Ovary (tissue), 7 donors: ENCODE measurements at regions not wholly inside any gene's neighbourhood (a gene's known extent, or its start where the extent isn't known, plus 50 kb on each side); places are given as distances from the start of the nearest gene placed in this dataset.

ENCODE experiments used
- DNase-seq, 5 donors: peaks; one replicate each; pipeline ENCODE4 v3.0.0-alpha.2; 2019 to 2020
- H3K27ac ChIP-seq, 2 donors: fragments of 200-600 bp; one replicate each; pipeline versions ENCODE4 v1.5.1 to v1.8.0; 2019 to 2022
- H3K27me3 ChIP-seq: fragments of 200-600 bp; one replicate; pipeline ENCODE4 v1.8.0; 2022
- H3K36me3 ChIP-seq: fragments of 200-600 bp; sonication (generic); one replicate; pipeline ENCODE4 v1.5.1; 2019
- H3K4me1 ChIP-seq: one replicate; pipeline ENCODE4 v1.8.1; 2013; ENCODE audit warnings: mild to moderate bottlenecking, moderate library complexity; ENCODE audit not compliant: insufficient read depth
- H3K4me3 ChIP-seq: fragments of 200-600 bp; sonication (generic); one replicate; pipeline ENCODE4 v1.5.1; 2017
- H3K9me3 ChIP-seq, 2 donors: fragments of 200-600 bp in 1 of 2; sonication (generic) in 1 of 2; one replicate each; pipeline versions ENCODE4 v1.5.1 to v1.8.1; 2013 to 2019; ENCODE audit warnings: mild to moderate bottlenecking in 1 of 2, moderate library complexity in 1 of 2
- CTCF ChIP-seq, 3 donors: fragments of 450-650 bp in 2 of 3; fragments of 200-600 bp in 1 of 3; IDR thresholded peaks; one replicate each; pipeline versions ENCODE4 v1.5.1 to v1.8.0; 2016 to 2022; ENCODE audit warnings: antibody characterized with exemption in 3 of 3, mild to moderate bottlenecking in 1 of 3
- EP300 ChIP-seq: sonication (generic); formaldehyde crosslinking; IDR thresholded peaks from one replicate; pipeline ENCODE4 v1.6.1; 2017; ENCODE audit warnings: antibody characterized with exemption
- POLR2A ChIP-seq: fragments of 450-650 bp; IDR thresholded peaks from one replicate; pipeline ENCODE4 v1.6.1; 2017; ENCODE audit warnings: antibody characterized with exemption, mild to moderate bottlenecking, moderate library complexity
- WGBS, 3 donors: extraction: QIAGEN DNeasy Blood & Tissue Kit in 1 of 3; methylation state at CpG; one replicate each; pipeline versions ENCODE4 v1.1.5 to v1.1.7; 2013 to 2017; 5-methylcytosine and 5-hydroxymethylcytosine counted together
- intact Hi-C, 4 donors: fragments of 100-400 bp; cut with DNase I; formaldehyde crosslinking; loops; one replicate each; pipeline versions ENCODE4 v1.11.0 to v1.15.1; 2022 to 2023
- donor health status: DM: no; HTN: no; CAD: no; lungs with moderate emphysema.
- donor health status: DM: no; HTN: no; CAD: no.
- donor health status: Bipolar disorder and iron deficiency.
- donor health status: DM: no; HTN: no; CAD: no.
- donor health status: DM: yes; HTN: yes; CAD: no.

DNA sequence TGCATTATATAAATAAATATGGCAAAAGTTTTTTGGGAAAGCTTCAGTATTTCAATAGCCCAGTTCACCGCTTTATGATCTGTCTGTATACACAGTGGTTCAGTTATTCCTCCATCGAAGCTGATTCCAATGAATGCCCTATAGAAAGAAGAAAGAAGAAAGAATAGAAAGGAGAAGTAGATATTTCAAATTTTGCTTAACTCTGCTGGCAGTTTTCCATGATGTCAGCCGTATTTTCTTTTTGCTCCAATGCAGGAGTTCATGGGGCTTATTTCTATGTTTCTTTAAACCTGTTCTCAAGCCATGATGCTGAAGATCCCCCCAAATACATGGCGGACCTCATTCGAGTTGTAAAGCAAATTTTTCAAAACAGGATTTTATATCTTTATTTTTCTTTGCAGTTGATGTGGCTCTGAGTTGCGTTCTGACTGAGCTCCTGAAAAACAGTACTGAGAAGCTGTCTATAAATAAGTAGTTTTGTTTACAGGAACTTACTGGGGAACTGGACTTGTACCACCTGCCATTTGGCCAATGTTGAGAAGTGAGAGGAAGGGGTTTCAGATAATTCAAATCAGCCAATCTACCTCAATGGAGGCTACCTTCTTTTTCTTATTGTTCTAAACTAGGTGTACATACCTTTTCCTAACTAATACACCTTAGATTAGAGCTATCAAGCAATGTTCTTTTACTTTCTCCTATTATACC lies 418.5 kb upstream of the MEF2C start:
- H3K4me3 ChIP-seq: no peak overlapping the region
- TF ChIP-seq POLR2A: no peak
- no peak for TF ChIP-seq EP300
- TF ChIP-seq CTCF (IDR thresholded peaks at IDR 0.05): no peak
- 90 to 93% (median 91%) methylated on average over 6 of the region's 6 CpGs for WGBS, 3 donors
- no peaks in the 10 kb centered on the region for H3K4me1 ChIP-seq
- no peaks in the 10 kb centered on the region for H3K9me3 ChIP-seq
- no peaks in the 10 kb centered on the region for H3K27me3 ChIP-seq
- H3K27ac ChIP-seq: no peak overlapping the region
- H3K36me3 ChIP-seq: no peaks in the 10 kb centered on the region
- intact Hi-C loops: no loop called here
- DNase-seq: no peak

DNA sequence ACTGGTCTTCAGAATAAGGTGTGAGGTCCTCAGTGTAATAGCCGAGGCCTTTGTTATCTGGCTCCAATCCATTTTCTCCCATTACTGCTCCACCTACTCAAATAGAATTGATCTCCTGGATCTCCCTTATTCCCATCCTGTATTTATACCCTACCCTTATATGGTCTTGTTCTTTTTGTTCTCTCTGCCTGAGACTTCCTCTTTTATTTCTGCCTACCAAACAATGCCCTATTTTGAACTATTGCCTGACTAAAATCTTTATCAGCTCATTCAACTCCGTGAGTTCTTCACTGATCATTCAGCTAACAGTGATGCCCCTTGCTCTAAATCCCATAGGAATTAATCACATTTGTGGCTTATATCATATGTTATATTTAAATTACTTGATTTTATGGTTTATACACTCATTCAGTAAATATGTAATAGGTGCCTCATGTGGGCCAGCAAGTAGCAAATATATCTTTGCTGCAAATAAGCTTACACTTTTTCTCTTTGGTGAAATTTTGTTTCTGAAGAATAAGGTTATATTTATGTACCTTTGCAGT lies 417.5 kb upstream of the MEF2C start:
- no peaks in the 10 kb centered on the region for H3K36me3 ChIP-seq
- no peaks in the 10 kb centered on the region for H3K4me1 ChIP-seq
- TF ChIP-seq POLR2A (no peak), CTCF (IDR thresholded peaks at IDR 0.05) (no peak), EP300 (no peak)
- H3K27me3 ChIP-seq: no peaks in the 10 kb centered on the region
- H3K4me3 ChIP-seq: no peak overlapping the region
- no peak for DNase-seq
- WGBS, 3 donors: 91 to 95% (median 93%) methylated on average over 2 of the region's 2 CpGs
- H3K27ac ChIP-seq: no peak overlapping the region
- intact Hi-C loops: no loop called here
- H3K9me3 ChIP-seq: no peaks in the 10 kb centered on the region

DNA sequence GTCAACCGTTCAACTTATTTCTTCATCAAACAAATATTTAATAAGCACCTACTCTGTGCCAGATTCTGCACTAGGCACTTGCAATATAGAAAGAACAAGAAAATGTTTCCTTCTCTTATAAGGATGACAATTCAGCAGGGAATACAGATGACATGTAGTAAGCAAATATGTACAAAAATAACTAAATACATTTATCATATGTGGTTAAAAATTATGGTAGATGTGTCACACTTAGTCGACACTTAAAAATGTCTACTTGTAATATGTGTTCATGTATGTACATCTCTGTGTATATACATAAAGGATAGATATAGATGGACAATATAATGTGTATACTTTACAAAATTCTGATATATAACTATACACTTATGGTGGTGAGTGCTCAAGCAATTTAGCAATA lies 417.0 kb upstream of the MEF2C start:
- TF ChIP-seq EP300 (no peak), POLR2A (no peak), CTCF (IDR thresholded peaks at IDR 0.05) (no peak)

DNA sequence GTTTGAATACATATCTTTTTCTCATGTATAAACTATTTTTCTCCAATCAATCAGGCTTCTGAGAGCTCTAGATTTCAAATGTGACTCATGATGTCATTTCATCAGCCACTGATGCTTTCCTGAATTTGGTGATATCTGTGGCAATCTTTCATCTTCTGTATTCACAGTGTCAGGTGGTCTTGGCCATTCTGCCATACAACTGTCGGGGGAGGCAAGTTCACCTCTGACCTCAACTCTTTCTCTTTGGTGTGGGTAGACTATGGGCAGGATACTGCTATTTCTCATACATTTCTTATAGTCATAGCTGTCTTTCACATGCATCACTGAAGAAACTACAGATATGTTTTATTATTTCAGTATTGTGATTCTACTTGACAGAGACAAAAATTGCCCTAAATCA lies 414.1 kb upstream of the MEF2C start:
- no peak for DNase-seq
- H3K9me3 ChIP-seq: no peaks in the 10 kb centered on the region
- no peak overlapping the region for H3K27ac ChIP-seq
- no peaks in the 10 kb centered on the region for H3K36me3 ChIP-seq
- no peaks in the 10 kb centered on the region for H3K27me3 ChIP-seq
- H3K4me1 ChIP-seq: no peaks in the 10 kb centered on the region
- WGBS, 3 donors: 90 to 97% (median 92%) methylated on average over 1 of the region's 1 CpG
- intact Hi-C loops: no loop called here
- TF ChIP-seq CTCF (IDR thresholded peaks at IDR 0.05) (no peak), EP300 (no peak), POLR2A (no peak)
- H3K4me3 ChIP-seq: no peak overlapping the region

More for the DNA sequence above, 417.0 kb upstream of the MEF2C start:
- Histone ChIP-seq H3K27me3 (no peaks in the 10 kb centered on the region), H3K36me3 (no peaks in the 10 kb centered on the region), H3K27ac (no peak overlapping the region), H3K9me3 (no peaks in the 10 kb centered on the region), H3K4me1 (no peaks in the 10 kb centered on the region), H3K4me3 (no peak overlapping the region)
- WGBS, 3 donors: 92 to 98% (median 95%) methylated on average over 2 of the region's 2 CpGs
- intact Hi-C loops: no loop called here
- DNase-seq: no peak
